HG02571 (cell line): ENCODE measurements at regions not wholly inside any gene's neighbourhood (a gene's known extent, or its start where the extent isn't known, plus 50 kb on each side); places are given as distances from the start of the nearest gene placed in this dataset.
"Not testable (repeated sequence)": the region's sequence is repeated elsewhere in the genome, so short reads cannot be mapped to it uniquely, and the experiment has no call there.

Experiments used
- ATAC-seq: cut with Tn5 transposase; IDR thresholded peaks from one replicate; pipeline ENCODE4 v1.9.1; 2021; ENCODE audit warnings: mild to moderate bottlenecking, moderate library complexity; ENCODE audit not compliant: unreplicated experiment

DNA sequence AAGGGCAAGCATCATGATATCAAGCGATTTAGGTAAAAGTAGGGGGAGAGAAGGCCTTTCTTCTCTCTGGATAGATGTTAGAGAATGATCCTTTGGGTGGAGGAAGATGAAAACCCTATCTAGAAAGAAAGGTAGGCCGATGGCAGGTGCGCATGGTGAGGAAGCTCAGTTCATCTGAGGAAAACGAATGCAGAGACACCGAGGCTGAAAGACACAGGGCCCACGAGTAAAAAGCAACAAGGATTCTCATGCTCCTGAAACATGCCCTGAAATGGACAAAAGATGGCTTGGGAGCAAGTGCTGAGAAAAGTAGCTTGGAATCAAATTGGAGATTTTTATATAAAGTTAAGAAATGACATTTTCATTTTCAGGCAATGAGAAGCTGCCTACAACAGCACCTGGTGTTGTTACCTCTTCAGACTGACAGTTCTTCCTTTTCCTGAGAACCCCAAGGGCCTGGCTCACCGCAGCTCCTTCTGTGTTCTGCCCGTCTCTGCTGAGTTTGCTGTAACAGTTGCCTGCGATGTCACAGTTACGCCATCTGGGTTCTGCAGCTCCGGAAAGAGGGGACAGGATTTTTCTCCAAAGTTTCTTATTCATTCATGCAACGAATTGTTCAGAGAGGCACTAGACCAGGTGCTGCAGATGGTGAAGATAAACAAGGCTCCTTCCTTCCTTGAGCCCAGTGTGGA lies 402.0 kb upstream of the KLF6 start:
- no peak for ATAC-seq

DNA sequence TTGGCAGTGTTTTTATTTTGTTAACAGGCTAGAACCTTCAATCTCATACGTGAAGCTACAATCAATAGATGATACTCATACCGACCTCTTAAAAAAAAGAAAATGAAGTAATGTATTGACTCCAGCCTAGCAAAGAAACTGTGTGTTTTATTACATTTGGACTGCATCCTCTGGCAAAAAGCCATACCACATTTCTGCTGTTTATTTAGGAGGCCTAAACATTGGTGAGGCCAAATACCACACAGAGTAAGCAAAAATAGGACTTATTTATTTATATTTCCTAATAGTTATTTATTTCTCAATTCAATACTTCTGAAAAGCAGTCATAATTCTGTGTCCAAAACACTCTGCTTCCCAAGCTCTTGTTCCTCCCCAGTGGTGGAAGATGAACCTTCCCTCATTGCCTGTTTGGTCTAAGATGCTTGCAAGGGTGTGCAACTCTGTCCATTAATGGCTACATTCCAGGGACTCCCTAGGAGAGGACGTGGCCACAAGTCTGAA lies 398.8 kb upstream of the KLF6 start:
- ATAC-seq, result no peak

DNA sequence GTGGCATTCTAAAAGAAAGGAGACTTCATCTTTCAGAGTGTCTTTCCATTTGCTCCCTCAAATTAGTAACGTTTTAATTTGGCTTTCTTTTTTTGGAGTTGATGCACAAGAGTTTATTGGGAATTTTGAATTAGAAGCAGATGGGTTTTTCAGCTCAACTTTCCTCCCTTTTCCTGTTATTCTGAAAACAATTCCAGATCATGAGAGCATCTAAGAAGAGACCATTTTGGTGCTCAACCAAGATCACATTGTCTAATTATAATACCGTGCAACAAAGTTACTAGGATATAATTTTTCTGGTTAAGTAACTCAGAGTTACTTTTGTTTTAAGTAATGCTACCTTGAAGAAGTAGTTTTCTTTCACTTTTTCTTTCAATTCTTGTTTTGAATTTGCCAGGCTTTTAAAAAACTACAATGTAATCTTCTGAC lies 396.6 kb upstream of the KLF6 start:
- ATAC-seq, result no peak

DNA sequence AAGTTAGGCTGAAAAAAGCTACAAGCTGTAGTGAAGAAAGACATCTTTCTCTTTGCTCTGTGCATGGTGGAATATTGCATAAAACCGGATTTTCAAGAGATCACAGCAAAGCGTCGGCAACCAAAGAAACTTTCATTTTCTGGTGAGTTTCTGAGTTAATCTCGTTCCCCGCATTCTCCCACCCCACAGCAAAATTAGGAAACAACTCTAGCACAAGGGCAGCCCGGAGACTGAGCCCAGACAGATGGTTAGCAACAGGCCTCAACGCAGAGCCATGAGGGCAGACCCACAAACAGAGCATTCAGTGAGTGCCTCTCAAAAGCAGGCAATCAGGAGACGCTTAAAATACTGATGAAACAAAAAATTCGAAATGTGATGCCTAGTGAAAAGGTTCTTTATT lies 396.1 kb upstream of the KLF6 start:
- no peak for ATAC-seq

DNA sequence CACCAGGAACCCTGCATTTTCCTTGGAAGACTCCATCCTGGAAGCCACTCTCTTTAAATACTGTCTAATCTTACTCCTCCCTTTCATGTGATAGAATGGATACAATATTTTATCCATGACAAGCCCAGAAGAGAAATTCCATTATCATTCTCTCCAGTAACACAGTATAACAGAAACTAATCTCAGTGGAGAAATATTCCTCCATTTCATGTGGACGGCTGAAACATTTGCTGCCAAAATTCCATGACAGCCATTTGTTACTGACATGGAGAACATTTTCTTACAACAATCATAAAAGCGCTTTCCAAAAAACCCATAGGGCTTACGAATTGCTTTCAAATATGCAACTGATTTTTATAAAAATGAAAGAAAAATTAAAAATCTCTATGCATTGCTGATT lies 392.8 kb upstream of the KLF6 start:
- no peak for ATAC-seq

DNA sequence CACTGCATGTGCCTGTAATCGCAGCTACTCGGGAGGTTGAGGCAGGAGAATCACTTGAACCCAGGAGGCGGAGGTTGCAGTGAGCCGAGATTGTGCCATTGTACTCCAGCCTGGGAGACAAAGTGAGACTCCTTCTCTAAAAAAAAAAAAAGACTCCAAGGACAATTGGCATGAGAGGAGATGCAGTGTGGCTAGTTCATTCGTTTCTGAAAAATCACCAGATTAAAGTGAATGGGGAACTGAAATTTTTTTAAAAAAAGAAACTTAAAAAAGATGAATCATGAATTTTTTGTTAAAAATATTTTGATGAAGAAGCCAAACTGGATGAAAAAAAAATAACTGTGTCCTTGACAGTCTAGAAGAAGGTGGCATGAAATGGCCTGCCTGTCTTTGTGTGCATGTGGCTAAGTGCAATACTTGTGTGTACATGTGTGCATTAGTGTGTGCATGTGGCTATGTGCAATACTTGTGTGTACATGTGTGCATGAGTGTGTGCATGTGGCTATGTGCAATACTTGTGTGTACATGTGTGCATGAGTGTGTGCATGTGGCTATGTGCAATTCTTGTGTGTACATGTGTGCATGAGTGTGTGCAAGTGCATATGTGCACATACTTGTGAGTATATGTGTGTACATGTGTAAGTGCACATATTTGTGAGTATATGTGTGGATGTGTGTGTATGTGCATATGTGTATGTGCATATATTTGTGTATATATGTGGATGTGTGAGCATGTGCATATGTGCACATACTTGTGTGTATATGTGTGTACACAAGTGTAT lies 391.7 kb upstream of the KLF6 start:
- ATAC-seq, result no peak

DNA sequence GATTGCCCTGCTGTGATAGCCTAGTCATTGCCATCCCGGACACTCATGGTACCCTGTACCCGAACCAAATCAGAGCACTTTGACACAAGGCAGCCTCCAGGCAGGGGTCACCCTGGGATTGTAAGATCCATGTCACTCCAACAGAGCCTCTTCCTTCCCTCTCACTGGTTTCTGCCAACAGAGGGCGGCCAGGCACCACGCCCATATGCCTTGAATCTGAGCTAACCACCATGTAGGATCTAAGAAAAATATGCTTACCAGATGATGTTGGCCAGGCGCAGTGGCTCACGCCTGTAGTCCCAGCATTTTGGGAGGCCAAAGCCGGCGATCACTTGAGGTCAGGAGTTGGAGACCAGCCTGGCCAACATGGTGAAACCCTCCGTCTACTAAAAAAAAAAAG lies 389.2 kb upstream of the KLF6 start:
- no peak for ATAC-seq

DNA sequence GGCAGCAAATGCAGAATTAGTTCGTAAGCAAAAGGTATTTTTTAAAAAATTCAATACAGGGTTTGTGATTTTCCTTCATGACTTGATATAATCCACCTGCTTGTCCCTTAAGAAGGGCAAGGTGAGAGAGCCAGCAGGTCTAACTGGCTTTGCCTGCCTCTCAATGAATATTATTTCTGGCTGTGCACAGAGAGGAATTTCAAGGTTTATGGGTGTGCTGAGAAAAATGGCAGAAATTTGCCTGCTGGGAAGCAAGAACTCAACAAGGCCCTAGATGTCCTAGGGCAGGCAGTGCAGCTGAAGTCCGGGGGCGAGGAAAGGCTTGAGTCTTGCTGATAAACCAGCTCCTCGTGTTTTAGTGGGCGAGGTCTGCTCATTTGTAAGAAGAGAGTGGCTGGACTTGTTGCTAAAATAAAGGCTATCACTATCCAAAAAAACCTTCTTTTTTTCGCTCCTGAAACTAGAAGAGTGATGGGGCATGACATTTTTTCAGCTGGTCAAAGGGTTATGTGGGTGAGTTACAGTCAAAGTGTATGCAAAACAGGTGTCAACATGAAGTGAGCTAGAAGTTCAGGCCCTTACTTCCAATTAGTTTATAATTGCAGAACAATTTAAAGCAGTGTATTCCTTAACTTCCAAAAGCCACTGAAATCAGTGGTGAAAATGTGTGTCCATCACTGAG lies 385.8 kb upstream of the KLF6 start:
- ATAC-seq, result no peak

DNA sequence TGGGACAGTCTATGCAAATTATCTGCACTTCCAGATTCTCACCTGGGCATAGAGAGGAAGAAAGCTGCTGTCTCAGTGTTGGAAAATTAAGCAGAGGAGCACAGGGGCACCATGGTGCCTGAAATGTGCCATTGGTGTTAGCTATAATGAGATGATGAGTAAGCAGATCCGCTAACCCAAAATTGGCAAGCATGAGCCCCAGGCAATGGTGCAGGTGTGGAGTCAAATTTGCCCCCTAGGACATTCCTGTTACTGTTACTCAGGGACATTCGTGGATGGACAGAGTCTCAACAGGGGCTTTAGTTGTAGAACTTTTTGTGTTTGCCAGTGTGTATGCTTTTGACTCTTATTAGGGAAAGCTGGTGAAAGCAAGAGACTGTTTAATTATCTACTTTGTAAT lies 385.2 kb upstream of the KLF6 start:
- ATAC-seq, result no peak

DNA sequence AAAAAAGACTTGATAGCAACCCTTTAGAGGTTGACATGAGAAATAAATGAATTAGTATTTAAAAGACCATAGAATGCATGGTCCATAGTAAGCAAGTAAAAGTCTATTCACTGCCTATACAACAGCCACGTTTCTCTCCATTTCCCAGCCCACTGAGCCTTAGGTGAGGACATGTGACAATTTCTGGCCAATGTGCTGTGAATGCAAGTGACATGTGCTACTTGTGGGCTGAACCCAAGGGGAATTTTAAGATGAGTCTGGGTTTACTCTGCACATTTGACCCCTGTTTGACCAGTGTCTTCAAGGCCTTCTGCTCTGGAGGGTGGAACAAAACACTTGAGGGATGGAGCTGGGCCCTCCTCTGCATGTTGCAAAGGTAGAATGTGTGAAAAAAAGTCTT lies 384.4 kb upstream of the KLF6 start:
- no peak for ATAC-seq

DNA sequence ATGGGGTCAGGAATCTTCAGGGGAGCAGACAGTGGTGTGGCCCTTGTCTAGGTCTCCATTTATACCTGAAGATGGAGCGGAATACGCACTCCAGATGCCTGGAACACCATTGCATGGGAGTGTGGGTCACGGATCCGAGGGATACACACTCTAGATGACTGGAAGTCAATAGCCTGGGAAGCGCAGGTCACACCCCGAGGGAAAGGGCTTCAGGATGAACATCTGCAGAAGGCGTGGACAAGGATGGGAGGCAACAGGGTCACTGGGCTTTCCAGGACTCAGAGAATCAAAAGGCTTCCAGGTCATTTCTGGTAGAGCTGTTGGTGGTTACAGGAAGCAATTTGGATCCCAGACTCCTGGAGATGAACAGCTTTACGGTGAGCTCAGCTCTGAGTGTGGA lies 382.2 kb upstream of the KLF6 start:
- ATAC-seq, result no peak

DNA sequence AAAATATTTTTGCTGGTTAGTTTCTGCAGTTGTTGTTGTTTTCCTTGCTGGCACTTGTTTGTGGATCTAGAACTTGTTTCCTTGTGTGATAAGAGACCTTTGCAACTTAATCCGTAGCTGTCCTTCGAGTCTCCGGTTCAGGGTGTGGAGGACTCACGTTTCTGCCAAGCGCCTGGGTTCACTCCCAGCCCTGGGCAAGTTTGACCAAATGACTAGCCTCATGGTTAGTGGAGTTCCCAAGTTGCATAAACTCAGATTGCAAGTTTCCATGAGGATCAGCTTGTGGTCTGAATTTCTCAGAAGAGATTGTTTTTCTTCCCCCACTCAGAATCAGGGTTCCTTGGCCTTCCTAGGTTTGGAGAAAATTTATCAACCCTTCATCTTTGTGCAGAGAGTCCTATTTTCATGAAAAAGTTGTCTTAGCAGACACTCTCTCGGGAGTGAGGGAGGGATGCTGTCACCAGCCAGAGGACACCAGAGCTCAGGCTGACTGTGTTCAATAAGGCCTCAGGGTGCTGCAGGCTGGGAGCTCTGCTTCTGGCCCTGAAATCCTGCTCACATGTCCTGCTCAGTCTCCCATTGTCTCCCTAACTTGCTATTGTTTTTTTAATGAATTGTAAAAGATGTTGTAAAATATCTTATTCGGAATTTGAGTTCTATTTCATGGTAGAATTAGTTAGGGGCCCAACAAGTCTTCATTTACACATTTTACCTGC lies 377.7 kb upstream of the KLF6 start:
- ATAC-seq, result no peak

DNA sequence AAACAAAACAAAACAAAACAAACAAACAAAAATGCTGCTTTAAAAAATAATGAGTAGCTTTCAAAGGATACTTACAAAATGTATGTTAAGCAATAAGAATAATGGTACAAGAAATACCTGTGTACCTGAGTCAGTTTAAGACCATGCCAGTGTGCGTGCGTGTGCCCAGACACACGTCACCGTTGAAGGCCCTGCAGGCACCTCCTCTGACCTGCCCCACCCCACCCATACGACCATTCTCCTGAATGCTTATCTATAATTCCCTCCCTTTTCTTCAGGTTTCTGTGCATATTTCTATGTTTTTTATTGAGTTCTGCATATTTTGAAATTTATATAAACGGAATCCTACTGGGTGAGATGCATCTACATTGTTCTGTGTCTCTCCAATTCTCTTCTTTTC lies 374.2 kb upstream of the KLF6 start:
- no peak for ATAC-seq

DNA sequence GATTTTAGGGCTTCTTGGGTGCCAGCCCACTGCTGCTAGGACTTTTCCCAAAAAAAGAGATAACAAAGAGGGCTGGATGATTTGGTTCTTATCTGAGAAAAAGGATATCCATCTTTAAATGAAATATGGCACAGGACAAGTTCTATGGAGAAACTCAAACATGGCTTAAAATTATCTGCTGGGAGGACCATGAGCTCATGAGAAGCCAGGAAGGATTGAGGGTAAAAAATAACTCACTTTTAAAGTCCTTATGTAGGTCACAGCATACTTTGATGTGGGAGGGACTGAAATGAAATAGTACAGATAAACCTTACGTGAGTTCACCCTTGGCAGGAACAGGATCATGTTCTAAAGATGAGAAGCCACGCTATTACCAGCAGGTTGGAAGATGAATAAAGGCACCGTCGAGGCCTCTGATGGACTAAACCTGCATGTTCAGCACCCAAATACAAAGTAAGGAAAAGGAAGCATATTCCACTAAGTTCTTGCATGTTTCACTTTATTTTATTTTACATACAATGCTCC lies 369.2 kb upstream of the KLF6 start:
- no peak for ATAC-seq

DNA sequence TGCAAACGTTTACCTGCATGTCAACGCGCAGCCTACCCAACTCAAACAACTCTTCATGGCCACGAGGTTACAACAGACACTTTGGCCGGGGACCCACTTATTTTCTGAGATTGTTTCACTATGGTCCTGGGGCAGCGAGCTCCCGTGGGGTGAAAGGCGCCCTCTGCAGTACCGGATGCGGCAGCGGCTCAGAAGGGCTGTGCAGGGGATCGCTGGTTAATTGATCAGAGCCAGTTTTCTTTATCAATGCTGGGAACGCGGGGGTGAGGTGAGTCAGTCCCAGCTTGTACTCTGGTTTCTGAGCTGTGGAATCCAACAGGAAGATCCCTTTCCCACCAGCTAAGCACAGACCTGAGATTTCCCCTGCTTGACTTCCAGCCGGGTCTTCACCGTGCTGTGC lies 366.5 kb upstream of the KLF6 start:
- ATAC-seq, result no peak

DNA sequence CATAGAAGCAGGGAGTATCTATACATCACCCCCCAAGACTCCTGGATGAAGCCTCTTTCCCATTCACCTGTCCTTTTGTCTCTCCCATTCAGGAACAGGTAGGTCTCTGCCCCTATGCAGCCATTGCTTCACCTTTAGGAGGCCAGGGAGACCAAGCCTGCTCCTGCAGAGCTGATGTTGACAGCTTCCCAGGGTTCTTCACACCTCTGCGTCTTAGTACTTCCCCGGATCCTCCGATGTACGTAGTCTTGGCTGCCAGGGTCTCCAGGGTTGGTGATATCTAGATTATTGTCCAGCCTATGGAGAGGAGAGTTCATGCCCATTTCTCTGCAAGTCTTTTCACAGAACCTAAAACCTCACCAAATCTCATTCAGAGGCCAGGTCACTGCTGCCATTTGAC lies 365.7 kb upstream of the KLF6 start:
- no peak for ATAC-seq

DNA sequence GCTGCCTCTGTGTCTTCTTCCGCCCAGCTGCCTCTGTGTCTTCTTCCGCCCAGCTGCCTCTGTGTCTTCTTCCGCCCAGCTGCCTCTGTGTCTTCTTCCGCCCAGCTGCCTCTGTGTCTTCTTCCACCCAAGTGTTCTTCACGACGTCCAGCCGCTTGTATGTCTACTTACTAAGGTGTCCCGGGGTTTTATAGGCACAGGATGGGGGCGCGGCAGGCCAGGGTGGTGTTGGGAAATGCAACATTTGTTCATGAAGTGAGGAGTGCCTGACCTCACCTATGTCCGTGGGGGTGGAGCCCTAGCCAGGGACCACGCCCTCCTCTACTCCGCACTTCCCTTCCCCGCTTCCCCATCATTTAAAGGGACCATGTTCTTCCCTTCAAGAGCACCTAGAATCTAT lies 364.5 kb upstream of the KLF6 start:
- not testable (repeated sequence) for ATAC-seq

DNA sequence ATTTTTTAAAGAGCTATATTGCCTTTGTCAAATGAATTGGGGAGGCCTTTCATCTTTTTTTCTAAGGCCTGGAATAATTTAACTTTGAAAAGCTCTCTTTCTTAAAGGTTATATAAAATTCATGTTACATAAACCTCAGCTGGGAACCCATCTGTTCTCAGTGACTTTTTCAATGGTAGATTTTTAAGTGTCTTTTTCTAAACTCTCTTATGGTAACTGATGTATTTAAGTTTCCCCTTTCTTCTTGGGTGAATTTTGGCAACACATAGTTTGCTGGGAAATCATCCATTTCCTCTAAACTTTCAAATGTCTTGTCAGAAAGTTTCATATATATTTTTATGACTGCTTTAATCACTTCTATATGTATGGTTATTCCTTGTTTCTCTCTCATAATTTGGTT lies 362.2 kb upstream of the KLF6 start:
- ATAC-seq, result no peak

DNA sequence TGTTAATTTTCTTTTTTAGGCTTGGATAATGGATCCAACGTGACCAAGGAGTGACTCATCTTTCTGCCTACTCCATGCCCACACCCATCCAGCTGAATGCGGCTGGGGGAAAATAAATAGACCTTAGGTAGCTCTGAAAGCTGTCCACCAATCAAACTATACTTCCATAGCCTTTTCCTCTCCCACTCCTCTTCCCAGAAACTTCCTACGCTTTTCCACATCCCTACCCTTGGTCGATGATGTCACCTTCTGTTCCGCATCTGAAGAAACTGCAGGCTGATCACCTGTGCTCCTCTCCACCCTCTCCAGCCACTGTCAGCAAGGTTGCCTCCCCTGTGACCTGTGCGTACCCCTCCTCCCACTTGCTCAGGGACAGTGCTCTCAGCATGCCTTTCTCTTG lies 359.8 kb upstream of the KLF6 start:
- ATAC-seq, result no peak

DNA sequence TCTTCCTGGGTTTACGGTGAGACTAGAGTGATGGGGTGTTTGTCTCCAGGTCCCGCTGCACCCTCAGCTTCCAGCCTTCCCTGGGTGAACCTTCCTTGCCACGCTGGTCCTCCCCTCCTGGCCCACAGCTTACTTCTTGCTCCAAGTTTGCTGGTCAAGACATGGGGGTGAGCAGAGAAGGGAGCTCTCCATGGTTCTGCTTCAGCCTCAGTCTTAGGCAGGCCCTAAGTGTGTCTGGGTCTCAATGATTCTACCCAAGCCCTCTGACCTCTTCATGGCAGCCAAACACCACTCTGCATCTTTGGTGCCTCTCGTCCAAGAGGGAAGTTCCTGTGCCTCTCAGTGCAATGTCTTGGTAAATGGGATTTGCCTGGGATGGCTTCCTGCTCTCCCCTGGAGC lies 356.5 kb upstream of the KLF6 start:
- ATAC-seq, result no peak

DNA sequence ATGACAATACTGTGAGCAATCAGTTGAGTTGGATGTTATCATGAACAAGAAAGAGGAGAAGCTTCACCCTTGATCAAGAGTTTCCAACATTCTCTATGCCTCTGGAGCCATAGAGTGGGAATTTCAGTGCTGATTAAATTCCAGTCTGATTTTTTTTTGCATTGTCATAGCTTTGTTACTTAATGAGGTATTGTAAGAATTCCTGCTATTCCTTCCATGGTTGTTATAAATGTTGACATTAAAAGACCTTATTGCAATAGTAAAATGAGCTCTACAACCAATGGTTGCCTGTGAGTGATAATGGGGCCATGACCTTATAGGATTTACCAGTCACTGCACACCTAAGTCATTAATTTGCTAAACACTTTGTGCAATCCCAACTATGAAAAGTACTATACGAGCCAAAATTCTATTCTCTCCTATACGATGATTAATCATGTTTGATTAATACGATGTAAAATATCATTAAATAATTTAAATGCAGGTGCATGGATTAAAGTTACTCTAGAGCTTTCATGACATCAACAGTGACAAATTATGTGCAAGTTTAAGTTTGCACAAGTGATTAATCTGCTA lies 353.2 kb upstream of the KLF6 start:
- ATAC-seq, result no peak
